ENCODE measurements at regions not wholly inside any gene's neighbourhood (a gene's known extent, or its start where the extent isn't known, plus 50 kb on each side); places are given as distances from the start of the nearest gene placed in this dataset.

DNA sequence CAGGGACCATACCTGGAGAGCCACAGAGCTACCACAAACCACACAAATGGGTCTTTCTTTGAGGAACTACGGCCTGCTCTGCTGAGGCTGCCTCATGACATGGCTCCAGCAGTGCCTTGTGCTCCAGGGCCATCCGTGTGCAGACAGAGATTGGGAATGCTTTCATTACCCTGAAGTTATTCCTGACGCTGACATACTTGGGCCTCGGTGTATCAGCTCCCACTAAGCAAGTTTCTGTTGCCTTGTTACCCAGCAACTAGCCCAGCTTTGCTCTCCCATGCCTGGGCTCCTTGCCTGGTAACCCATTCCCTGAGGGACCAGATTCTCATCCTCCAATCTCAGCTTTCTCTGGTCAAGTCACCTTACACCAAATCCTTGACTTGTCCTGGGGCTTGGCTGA, 80.3 kb upstream of the FZD7 start:
- no peak overlapping the region for H3K4me3 Mint-ChIP-seq
- no peaks in the 10 kb centered on the region for H3K27me3 Mint-ChIP-seq (ENCODE audit: low read depth)
- no peaks in the 10 kb centered on the region for H3K9me3 Mint-ChIP-seq
- H3K36me3 Mint-ChIP-seq (ENCODE audit: low read depth): no peaks in the 10 kb centered on the region
- TF ChIP-seq, protein P1, sequence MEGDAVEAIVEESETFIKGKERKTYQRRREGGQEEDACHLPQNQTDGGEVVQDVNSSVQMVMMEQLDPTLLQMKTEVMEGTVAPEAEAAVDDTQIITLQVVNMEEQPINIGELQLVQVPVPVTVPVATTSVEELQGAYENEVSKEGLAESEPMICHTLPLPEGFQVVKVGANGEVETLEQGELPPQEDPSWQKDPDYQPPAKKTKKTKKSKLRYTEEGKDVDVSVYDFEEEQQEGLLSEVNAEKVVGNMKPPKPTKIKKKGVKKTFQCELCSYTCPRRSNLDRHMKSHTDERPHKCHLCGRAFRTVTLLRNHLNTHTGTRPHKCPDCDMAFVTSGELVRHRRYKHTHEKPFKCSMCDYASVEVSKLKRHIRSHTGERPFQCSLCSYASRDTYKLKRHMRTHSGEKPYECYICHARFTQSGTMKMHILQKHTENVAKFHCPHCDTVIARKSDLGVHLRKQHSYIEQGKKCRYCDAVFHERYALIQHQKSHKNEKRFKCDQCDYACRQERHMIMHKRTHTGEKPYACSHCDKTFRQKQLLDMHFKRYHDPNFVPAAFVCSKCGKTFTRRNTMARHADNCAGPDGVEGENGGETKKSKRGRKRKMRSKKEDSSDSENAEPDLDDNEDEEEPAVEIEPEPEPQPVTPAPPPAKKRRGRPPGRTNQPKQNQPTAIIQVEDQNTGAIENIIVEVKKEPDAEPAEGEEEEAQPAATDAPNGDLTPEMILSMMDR (conservative IDR thresholded peaks at IDR 0.05): no peak
- no peak overlapping the region for H3K27ac Mint-ChIP-seq (ENCODE audit: unreplicated experiment)
- peaks cover 41% of the 10 kb centered on the region for H3K4me1 Mint-ChIP-seq
- no peak for DNase-seq (ENCODE audit: low read depth, low spot score)

DNA sequence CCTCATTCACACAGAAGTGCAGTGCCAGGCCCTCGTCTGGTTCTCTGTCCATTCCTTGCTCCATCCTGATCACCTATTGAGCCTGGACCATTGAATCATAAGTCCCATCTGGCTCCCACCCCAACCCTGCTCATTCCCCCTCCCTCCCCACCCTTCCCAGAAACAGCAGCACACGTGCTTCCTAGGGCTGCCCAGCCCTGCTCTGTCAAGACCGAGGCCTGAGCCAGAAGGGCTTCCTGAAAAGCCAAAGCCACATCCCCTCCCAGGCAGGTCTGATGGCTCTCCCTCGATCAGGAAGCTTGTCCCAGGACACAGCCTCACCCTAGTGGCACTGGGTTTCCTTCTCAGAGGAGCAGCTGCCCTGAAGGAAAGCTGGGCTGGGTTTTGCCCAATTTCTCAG, 79.8 kb upstream of the FZD7 start:
- Mint-ChIP-seq H3K9me3 (no peaks in the 10 kb centered on the region), H3K27ac (ENCODE audit: unreplicated experiment) (no peak overlapping the region), H3K4me1 (peaks cover 39% of the 10 kb centered on the region), H3K27me3 (ENCODE audit: low read depth) (no peaks in the 10 kb centered on the region), H3K36me3 (ENCODE audit: low read depth) (no peaks in the 10 kb centered on the region), H3K4me3 (no peak overlapping the region)
- no peak for DNase-seq (ENCODE audit: low read depth, low spot score)
- TF ChIP-seq, protein P1 (conservative IDR thresholded peaks at IDR 0.05): no peak

DNA sequence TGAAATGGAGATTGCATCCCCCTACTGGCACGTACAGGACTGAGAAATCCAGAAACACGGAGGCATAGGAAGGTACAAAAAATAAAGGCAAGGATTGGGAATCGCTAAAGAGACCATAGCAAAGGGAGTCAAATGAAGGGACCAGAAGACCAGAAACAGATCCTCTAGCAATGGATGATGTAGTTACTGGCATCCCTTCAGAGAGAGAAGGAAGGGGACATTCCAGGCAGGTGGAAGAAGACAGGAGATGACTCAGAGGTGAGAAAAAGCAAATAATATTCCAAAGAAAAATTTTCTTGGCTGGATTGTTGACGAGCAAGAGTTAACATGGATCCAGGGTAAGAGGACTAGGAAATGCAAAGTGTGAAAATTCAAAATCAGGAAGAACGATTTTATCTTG, 78.4 kb upstream of the FZD7 start:
- Mint-ChIP-seq H3K4me3 (no peak overlapping the region), H3K27ac (ENCODE audit: unreplicated experiment) (no peak overlapping the region), H3K36me3 (ENCODE audit: low read depth) (no peaks in the 10 kb centered on the region), H3K4me1 (peaks cover 27% of the 10 kb centered on the region), H3K9me3 (no peaks in the 10 kb centered on the region), H3K27me3 (ENCODE audit: low read depth) (no peaks in the 10 kb centered on the region)
- TF ChIP-seq, protein P1 (conservative IDR thresholded peaks at IDR 0.05): no peak
- no peak for DNase-seq (ENCODE audit: low read depth, low spot score)

DNA sequence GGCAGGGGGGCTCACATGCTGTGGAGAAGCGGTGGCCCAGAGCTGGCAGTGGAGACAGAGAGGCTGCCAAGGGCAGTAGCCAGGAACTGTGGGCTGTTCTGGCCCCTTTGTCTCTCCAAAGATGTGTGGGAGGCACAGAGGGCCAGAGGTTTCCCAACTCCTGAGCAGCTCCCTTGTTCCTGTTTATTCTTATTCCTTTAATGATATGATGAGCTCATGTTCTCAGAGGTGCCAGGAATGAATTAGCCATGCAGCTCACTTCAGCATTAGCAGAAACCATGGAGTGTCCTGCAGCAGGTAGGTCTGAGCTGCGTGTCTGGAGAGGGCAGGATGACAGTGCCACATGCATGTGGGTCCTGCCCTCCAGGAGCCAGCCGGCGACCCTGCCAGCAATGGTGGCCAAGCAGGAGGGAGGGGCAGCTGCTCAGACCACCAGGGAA, 77.9 kb upstream of the FZD7 start:
- Mint-ChIP-seq H3K36me3 (ENCODE audit: low read depth) (no peaks in the 10 kb centered on the region), H3K9me3 (no peaks in the 10 kb centered on the region), H3K27me3 (ENCODE audit: low read depth) (no peaks in the 10 kb centered on the region), H3K4me1 (peaks cover 27% of the 10 kb centered on the region), H3K4me3 (no peak overlapping the region), H3K27ac (ENCODE audit: unreplicated experiment) (no peak overlapping the region)
- DNase-seq (ENCODE audit: low read depth, low spot score): no peak
- TF ChIP-seq, protein P1 (conservative IDR thresholded peaks at IDR 0.05): no peak

DNA sequence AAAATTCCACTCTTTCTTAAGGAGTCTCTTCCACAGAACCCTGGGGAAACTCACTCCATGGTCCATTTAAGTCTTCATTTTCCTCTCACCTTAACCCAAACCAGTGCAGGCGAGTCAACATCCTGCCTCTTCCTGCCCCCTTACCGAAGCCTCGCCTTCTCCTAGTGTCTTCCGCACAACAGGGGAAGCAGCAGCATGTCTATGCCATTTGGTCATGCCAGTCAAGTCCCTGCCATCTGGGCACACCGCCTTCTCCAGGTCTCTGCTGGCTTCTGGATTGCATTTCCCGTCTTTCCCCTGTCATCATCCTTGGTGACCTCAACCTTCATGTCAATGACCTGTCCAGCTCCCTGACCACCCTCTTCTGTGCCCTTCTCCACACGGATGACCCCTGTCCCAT, 77.3 kb upstream of the FZD7 start:
- H3K27ac Mint-ChIP-seq (ENCODE audit: unreplicated experiment): peak overlapping the region; percentile 45
- H3K4me1 Mint-ChIP-seq: peaks cover 28% of the 10 kb centered on the region
- no peaks in the 10 kb centered on the region for H3K9me3 Mint-ChIP-seq
- H3K4me3 Mint-ChIP-seq: no peak overlapping the region
- no peaks in the 10 kb centered on the region for H3K27me3 Mint-ChIP-seq (ENCODE audit: low read depth)
- H3K36me3 Mint-ChIP-seq (ENCODE audit: low read depth): no peaks in the 10 kb centered on the region
- TF ChIP-seq, protein P1 (conservative IDR thresholded peaks at IDR 0.05): no peak
- DNase-seq (ENCODE audit: low read depth, low spot score): no peak

DNA sequence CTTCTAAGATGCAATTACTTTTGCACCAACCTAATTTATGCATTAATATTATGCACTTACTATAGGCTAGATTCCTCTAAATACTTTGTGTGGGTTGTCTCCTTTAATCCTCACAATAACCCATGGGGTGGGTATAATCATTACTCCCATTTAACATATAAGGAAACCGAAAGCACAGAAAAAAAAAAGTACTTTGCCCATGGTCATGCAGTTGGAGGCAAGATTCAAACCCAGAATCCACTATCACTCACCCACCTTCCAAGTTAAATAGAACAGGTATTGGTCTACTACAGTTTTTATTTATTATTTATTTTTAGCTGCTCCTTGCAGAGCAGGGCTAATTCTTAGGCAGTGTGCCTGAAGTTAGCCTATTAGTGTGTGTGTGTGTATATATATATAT, 76.6 kb upstream of the FZD7 start:
- H3K4me3 Mint-ChIP-seq: no peak overlapping the region
- no peaks in the 10 kb centered on the region for H3K9me3 Mint-ChIP-seq
- no peak for DNase-seq (ENCODE audit: low read depth, low spot score)
- H3K36me3 Mint-ChIP-seq (ENCODE audit: low read depth): no peaks in the 10 kb centered on the region
- H3K27me3 Mint-ChIP-seq (ENCODE audit: low read depth): no peaks in the 10 kb centered on the region
- no peak overlapping the region for H3K27ac Mint-ChIP-seq (ENCODE audit: unreplicated experiment)
- H3K4me1 Mint-ChIP-seq: peaks cover 32% of the 10 kb centered on the region
- TF ChIP-seq, protein P1 (conservative IDR thresholded peaks at IDR 0.05): no peak
